ENCODE measurements at regions not wholly inside any gene's neighbourhood (a gene's known extent, or its start where the extent isn't known, plus 50 kb on each side); places are given as distances from the start of the nearest gene placed in this dataset.

GRCh38 chr2:59798687-59799232 lies 754.7 kb downstream of the BCL11A start:
- no peak for TF ChIP-seq CTCF (conservative IDR thresholded peaks at IDR 0.05)
- no peak for TF ChIP-seq EZH2 (IDR thresholded peaks at IDR 0.05; ENCODE audit: low read depth)

GRCh38 chr2:59791004-59791618 lies 762.3 kb downstream of the BCL11A start:
- Histone ChIP-seq H3K27me3 (ENCODE audit: insufficient read depth, low read depth) (0 out of 2 replicates have a peak, but pooled peaks cover 4% of the 10 kb centered on the region), H3K4me1 (replicated peaks; ENCODE audit: insufficient read depth) (no peaks in the 10 kb centered on the region), H4K20me1 (ENCODE audit: insufficient read depth) (no peaks in the 10 kb centered on the region), H3K9me2 (ENCODE audit: insufficient read depth) (no peaks in the 10 kb centered on the region), H3K27ac (no peak overlapping the region), H3K79me2 (ENCODE audit: low read depth) (no peaks in the 10 kb centered on the region), H3K4me3 (no peak overlapping the region), H3K4me2 (no peak overlapping the region), H3K9me3 (ENCODE audit: insufficient read depth, low read depth) (no peaks in the 10 kb centered on the region), H2AFZ (no peak overlapping the region), H3F3A (ENCODE audit: insufficient read depth, low read depth) (no peaks in the 10 kb centered on the region), H3K36me3 (ENCODE audit: low read depth) (no peaks in the 10 kb centered on the region)
- intact Hi-C loops (cut with micrococcal nuclease; ENCODE audit: unreplicated experiment): no loop called here
- CTCF ChIA-PET: no interaction called here
- TF ChIP-seq EZH2 (IDR thresholded peaks at IDR 0.05; ENCODE audit: low read depth) (no peak), CTCF (conservative IDR thresholded peaks at IDR 0.05) (no peak)
- DNase-seq: no peak
- POLR2A ChIA-PET (ENCODE audit: unreplicated experiment): no interaction called here
- no TSS peak for BruUV-seq (replicated peaks)

More at GRCh38 chr2:59798687-59799232, 754.7 kb downstream of the BCL11A start:
- Histone ChIP-seq H3F3A (ENCODE audit: insufficient read depth, low read depth) (no peaks in the 10 kb centered on the region), H3K9me3 (ENCODE audit: insufficient read depth, low read depth) (no peaks in the 10 kb centered on the region), H2AFZ (no peak overlapping the region), H4K20me1 (ENCODE audit: insufficient read depth) (no peaks in the 10 kb centered on the region), H3K36me3 (ENCODE audit: low read depth) (no peaks in the 10 kb centered on the region), H3K27ac (no peak overlapping the region), H3K4me1 (replicated peaks; ENCODE audit: insufficient read depth) (no peaks in the 10 kb centered on the region), H3K4me2 (no peak overlapping the region), H3K79me2 (ENCODE audit: low read depth) (no peaks in the 10 kb centered on the region), H3K27me3 (ENCODE audit: insufficient read depth, low read depth) (peaks cover 3% of the 10 kb centered on the region; the same call in 1 of the 2 replicates), H3K4me3 (no peak overlapping the region), H3K9me2 (ENCODE audit: insufficient read depth) (no peaks in the 10 kb centered on the region)
- CTCF ChIA-PET: no interaction called here
- no TSS peak for BruUV-seq (replicated peaks)
- POLR2A ChIA-PET (ENCODE audit: unreplicated experiment): no interaction called here
- DNase-seq: no peak
- intact Hi-C loops (cut with micrococcal nuclease; ENCODE audit: unreplicated experiment): no loop called here

- TF ChIP-seq CTCF (conservative IDR thresholded peaks at IDR 0.05): no peak
- no peak for TF ChIP-seq EZH2 (IDR thresholded peaks at IDR 0.05; ENCODE audit: low read depth)
- Histone ChIP-seq H3K27me3 (ENCODE audit: insufficient read depth, low read depth) (0 out of 2 replicates have a peak, but pooled peaks cover 4% of the 10 kb centered on the region), H2AFZ (no peak overlapping the region), H3K27ac (no peak overlapping the region), H3F3A (ENCODE audit: insufficient read depth, low read depth) (no peaks in the 10 kb centered on the region), H3K9me2 (ENCODE audit: insufficient read depth) (no peaks in the 10 kb centered on the region), H3K79me2 (ENCODE audit: low read depth) (no peaks in the 10 kb centered on the region), H3K4me2 (no peak overlapping the region), H3K36me3 (ENCODE audit: low read depth) (no peaks in the 10 kb centered on the region), H3K4me1 (replicated peaks; ENCODE audit: insufficient read depth) (no peaks in the 10 kb centered on the region), H4K20me1 (ENCODE audit: insufficient read depth) (no peaks in the 10 kb centered on the region), H3K9me3 (ENCODE audit: insufficient read depth, low read depth) (no peaks in the 10 kb centered on the region), H3K4me3 (no peak overlapping the region)
- ChIA-PET POLR2A (ENCODE audit: unreplicated experiment) (no interaction called here), CTCF (no interaction called here)
- BruUV-seq (replicated peaks): no TSS peak
- no peak for DNase-seq
- intact Hi-C loops (cut with micrococcal nuclease; ENCODE audit: unreplicated experiment): no loop called here
These were observed 763.1 kb downstream of the BCL11A start for GRCh38 chr2:59790186-59791003.

Data from PC-9 (cell line).